DMS53 treated with DMSO at 0.1 percent for 48 hours (cell line): ENCODE measurements at regions not wholly inside any gene's neighbourhood (a gene's known extent, or its start where the extent isn't known, plus 50 kb on each side); places are given as distances from the start of the nearest gene placed in this dataset.
"Not testable (repeated sequence)": the region's sequence is repeated elsewhere in the genome, so short reads cannot be mapped to it uniquely, and the experiment has no call there.

ENCODE experiments used
- DNase-seq: peaks from one replicate; lab custom pipeline; 2025; ENCODE audit not compliant: unreplicated experiment; lab: John Stamatoyannopoulos, UW

GRCh38 chr17:26936645-26937044 is 357.3 kb upstream of the WSB1 start:
- DNase-seq = not testable (repeated sequence)

- not testable (repeated sequence) for DNase-seq
These were observed 356.1 kb upstream of the WSB1 start for GRCh38 chr17:26937750-26938322.

- not testable (repeated sequence) for DNase-seq
These were observed 354.2 kb upstream of the WSB1 start for GRCh38 chr17:26939755-26940154.

- not testable (repeated sequence) for DNase-seq
These were observed 353.3 kb upstream of the WSB1 start for GRCh38 chr17:26940587-26940986.

GRCh38 chr17:26962255-26963162 is 331.4 kb upstream of the WSB1 start:
- DNase-seq = no peak

GRCh38 chr17:26963163-26963503 is 330.8 kb upstream of the WSB1 start:
- DNase-seq = no peak

GRCh38 chr17:26965898-26966624 is 327.9 kb upstream of the WSB1 start:
- DNase-seq = not testable (repeated sequence)

- DNase-seq = not testable (repeated sequence)
These were observed 327.2 kb upstream of the WSB1 start for GRCh38 chr17:26966625-26967179.

GRCh38 chr17:26981845-26982425 is 312.0 kb upstream of the WSB1 start:
- DNase-seq = not testable (repeated sequence)

- DNase-seq = not testable (repeated sequence)
These were observed 311.4 kb upstream of the WSB1 start for GRCh38 chr17:26982563-26982962.

- DNase-seq = not testable (repeated sequence)
These were observed 306.1 kb upstream of the WSB1 start for GRCh38 chr17:26987851-26988250.

- not testable (repeated sequence) for DNase-seq
These were observed 299.3 kb upstream of the WSB1 start for GRCh38 chr17:26994648-26995047.

GRCh38 chr17:26996146-26996916 is 297.6 kb upstream of the WSB1 start:
- not testable (repeated sequence) for DNase-seq

GRCh38 chr17:27007734-27008531 is 286.0 kb upstream of the WSB1 start:
- DNase-seq = not testable (repeated sequence)

GRCh38 chr17:27009087-27009486 is 284.8 kb upstream of the WSB1 start:
- DNase-seq = no peak

- DNase-seq = not testable (repeated sequence)
These were observed 283.8 kb upstream of the WSB1 start for GRCh38 chr17:27010138-27010537.

- DNase-seq = not testable (repeated sequence)
These were observed 263.4 kb upstream of the WSB1 start for GRCh38 chr17:27030552-27030951.

- no peak for DNase-seq
These were observed 255.2 kb upstream of the WSB1 start for GRCh38 chr17:27038676-27039075.

- DNase-seq = not testable (repeated sequence)
These were observed 248.9 kb upstream of the WSB1 start for GRCh38 chr17:27045039-27045438.
